Mesothelial cell of epicardium (in vitro differentiated cells): ENCODE measurements at regions not wholly inside any gene's neighbourhood (a gene's known extent, or its start where the extent isn't known, plus 50 kb on each side); places are given as distances from the start of the nearest gene placed in this dataset.

ENCODE experiments used
- DNase-seq, 2 experiments: peaks; one replicate each; pipeline ENCODE4 v3.0.0; 2021; ENCODE audit warnings: low spot score in 2 of 2; ENCODE audit not compliant: unreplicated experiment in 2 of 2
- H3K27ac Mint-ChIP-seq: 2 replicates; pipeline ENCODE4 v1.8.0; 2021; ENCODE audit warnings: mixed read lengths
- H3K27me3 Mint-ChIP-seq: 2 replicates; pipeline ENCODE4 v1.8.0; 2021; ENCODE audit warnings: low read depth, mixed read lengths
- H3K36me3 Mint-ChIP-seq: 2 replicates; pipeline ENCODE4 v1.8.0; 2021; ENCODE audit warnings: mixed read lengths
- H3K4me1 Mint-ChIP-seq: 2 replicates; pipeline ENCODE4 v1.8.0; 2021; ENCODE audit warnings: mixed read lengths
- H3K4me3 Mint-ChIP-seq: 2 replicates; pipeline ENCODE4 v1.8.0; 2021; ENCODE audit warnings: mild to moderate bottlenecking, moderate library complexity, mixed read lengths
- H3K9me3 Mint-ChIP-seq: 2 replicates; pipeline ENCODE4 v1.8.0; 2021; ENCODE audit warnings: mixed read lengths
- TF ChIP-seq, protein P1 (sequence below): fragments of 200-600 bp; sonication (generic); IDR thresholded peaks from one replicate; pipeline ENCODE4 v1.5.0; 2021; ENCODE audit warnings: antibody characterized with exemption; ENCODE audit not compliant: unreplicated experiment

DNA sequence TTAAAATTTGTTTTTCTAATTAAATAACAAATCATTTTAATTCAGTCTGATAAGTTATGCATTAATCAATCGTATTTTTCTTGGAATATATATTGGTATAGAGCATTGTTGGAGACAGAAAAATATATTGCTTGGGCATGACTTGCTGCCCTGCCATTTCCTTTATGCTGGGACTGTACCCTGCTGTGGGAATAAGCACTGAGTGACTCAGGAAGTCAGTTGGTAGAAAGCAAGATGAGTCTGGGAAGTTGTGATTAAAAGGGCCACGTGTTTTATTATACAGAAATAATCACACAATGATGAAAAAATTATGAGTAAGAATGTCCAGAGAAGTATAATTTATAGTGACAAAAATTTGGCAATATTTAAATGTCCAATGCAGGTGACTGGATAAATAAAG is 139.5 kb downstream of the KIF18A start:
- Mint-ChIP-seq H3K36me3 (no peaks in the 10 kb centered on the region), H3K4me1 (no peaks in the 10 kb centered on the region), H3K27ac (no peak overlapping the region), H3K4me3 (no peak overlapping the region), H3K9me3 (no peaks in the 10 kb centered on the region), H3K27me3 (no peaks in the 10 kb centered on the region)
- TF ChIP-seq, protein P1, sequence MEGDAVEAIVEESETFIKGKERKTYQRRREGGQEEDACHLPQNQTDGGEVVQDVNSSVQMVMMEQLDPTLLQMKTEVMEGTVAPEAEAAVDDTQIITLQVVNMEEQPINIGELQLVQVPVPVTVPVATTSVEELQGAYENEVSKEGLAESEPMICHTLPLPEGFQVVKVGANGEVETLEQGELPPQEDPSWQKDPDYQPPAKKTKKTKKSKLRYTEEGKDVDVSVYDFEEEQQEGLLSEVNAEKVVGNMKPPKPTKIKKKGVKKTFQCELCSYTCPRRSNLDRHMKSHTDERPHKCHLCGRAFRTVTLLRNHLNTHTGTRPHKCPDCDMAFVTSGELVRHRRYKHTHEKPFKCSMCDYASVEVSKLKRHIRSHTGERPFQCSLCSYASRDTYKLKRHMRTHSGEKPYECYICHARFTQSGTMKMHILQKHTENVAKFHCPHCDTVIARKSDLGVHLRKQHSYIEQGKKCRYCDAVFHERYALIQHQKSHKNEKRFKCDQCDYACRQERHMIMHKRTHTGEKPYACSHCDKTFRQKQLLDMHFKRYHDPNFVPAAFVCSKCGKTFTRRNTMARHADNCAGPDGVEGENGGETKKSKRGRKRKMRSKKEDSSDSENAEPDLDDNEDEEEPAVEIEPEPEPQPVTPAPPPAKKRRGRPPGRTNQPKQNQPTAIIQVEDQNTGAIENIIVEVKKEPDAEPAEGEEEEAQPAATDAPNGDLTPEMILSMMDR = no peak
- DNase-seq = no peak

- no peak overlapping the region for H3K4me3 Mint-ChIP-seq
- H3K9me3 Mint-ChIP-seq = no peaks in the 10 kb centered on the region
- TF ChIP-seq, protein P1 = no peak
- no peak overlapping the region for H3K27ac Mint-ChIP-seq
- H3K36me3 Mint-ChIP-seq = no peaks in the 10 kb centered on the region
- no peaks in the 10 kb centered on the region for H3K4me1 Mint-ChIP-seq
- no peak for DNase-seq
- no peaks in the 10 kb centered on the region for H3K27me3 Mint-ChIP-seq
Observed at GRCh38 chr11:27965559-27965958, 142.4 kb downstream of the KIF18A start.

DNA sequence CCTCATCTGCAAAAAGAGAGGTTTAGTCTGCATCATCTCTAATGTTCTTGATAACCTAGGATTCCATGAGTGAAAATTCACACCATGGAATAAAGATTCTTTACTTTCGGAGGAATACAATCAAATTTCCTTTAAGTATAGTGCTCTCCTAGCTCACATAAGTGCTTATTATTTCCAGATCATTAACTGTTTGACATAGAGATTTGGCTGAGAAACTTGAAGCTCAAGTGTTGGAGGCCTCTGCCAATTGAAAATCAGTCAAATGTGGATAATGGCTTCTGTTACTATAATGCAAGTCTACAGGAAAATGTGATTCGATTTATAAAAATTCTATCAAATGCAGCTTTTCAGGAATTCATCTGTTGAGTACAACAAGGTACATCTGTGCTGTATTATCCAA is 144.6 kb downstream of the KIF18A start:
- Mint-ChIP-seq H3K36me3 (no peaks in the 10 kb centered on the region), H3K9me3 (no peaks in the 10 kb centered on the region), H3K4me1 (no peaks in the 10 kb centered on the region), H3K4me3 (no peak overlapping the region), H3K27ac (no peak overlapping the region), H3K27me3 (no peaks in the 10 kb centered on the region)
- TF ChIP-seq, protein P1 = no peak
- no peak for DNase-seq

DNA sequence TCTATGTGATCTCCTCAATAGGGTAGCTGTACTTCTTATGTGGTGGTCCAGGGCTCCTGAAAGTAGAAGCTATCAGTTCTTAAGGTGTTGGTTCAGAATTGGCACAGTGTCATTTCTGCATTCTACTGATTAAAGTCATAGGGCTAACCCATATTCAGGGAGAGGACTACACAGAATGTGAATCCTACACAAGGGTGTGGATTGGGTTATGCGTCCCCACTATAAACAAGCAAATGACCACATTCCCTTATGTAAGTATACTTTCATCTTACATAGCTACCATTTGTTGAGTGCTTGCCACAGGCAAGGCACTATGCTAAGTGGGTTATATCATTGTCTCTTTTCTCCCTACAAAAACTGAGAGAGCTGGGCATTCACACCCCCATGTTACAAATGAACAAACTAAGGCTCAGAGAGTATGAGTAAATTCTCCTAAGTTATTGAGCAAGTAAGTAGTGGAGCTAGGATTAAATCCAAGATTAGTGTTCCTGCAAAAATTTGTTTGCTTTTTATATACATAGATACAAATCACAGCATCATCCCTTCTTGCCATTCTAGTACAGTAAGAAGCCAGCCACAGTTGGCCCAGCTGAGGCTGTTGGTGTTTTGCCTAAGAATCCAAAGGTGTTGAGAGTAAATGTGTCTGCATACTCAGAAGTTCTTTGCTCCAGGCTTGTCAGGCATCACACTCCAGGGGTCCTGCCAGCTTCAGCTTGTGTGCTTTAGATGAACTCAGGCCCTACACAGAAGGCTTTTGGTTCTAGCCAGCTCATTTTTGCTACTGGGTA is 157.8 kb downstream of the KIF18A start:
- TF ChIP-seq, protein P1 = no peak
- DNase-seq = no peak
- Mint-ChIP-seq H3K4me3 (no peak overlapping the region), H3K27ac (no peak overlapping the region), H3K9me3 (no peaks in the 10 kb centered on the region), H3K36me3 (no peaks in the 10 kb centered on the region), H3K4me1 (no peaks in the 10 kb centered on the region), H3K27me3 (no peaks in the 10 kb centered on the region)

DNA sequence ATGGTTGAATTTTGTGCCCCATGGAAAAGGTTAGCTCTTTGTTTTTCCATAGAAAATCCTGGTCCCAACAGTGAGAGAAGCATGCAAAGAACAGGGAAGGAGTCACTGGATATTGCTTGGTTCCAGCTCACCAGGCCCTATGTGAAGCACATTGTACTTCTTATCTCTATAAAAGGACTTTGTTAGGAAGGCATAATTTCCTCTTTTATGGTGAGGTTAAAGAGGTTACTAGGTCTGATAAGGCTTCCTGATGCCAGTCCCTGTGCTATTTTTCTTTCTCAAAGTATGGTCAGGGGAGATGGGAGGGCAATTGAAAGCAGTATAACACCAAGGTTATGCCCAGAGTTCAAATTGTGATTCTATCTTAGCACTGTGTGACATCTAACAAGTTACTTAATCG is 162.6 kb downstream of the KIF18A start:
- DNase-seq = no peak
- TF ChIP-seq, protein P1 = no peak
- H3K4me3 Mint-ChIP-seq = no peak overlapping the region

GRCh38 chr11:27938011-27938410 is 169.9 kb downstream of the KIF18A start:
- H3K27me3 Mint-ChIP-seq = no peaks in the 10 kb centered on the region
- H3K9me3 Mint-ChIP-seq = peaks cover 18% of the 10 kb centered on the region
- peaks cover 12% of the 10 kb centered on the region for H3K4me1 Mint-ChIP-seq
- no peak for DNase-seq
- H3K4me3 Mint-ChIP-seq = no peak overlapping the region
- no peak overlapping the region for H3K27ac Mint-ChIP-seq
- peaks cover 1% of the 10 kb centered on the region for H3K36me3 Mint-ChIP-seq
- TF ChIP-seq, protein P1 = no peak

More for the DNA sequence above, 162.6 kb downstream of the KIF18A start:
- H3K36me3 Mint-ChIP-seq = no peaks in the 10 kb centered on the region
- peaks cover 4% of the 10 kb centered on the region for H3K9me3 Mint-ChIP-seq
- H3K4me1 Mint-ChIP-seq = no peaks in the 10 kb centered on the region
- H3K27me3 Mint-ChIP-seq = no peaks in the 10 kb centered on the region
- no peak overlapping the region for H3K27ac Mint-ChIP-seq
